ENCODE measurements at regions not wholly inside any gene's neighbourhood (a gene's known extent, or its start where the extent isn't known, plus 50 kb on each side); places are given as distances from the start of the nearest gene placed in this dataset.

GRCh38 chr6:14447240-14447639 lies 329.7 kb downstream of the CD83 start:
- ChIA-PET CTCF (interaction anchor here (0.6 to 1.0 kb wide), 2 partner anchors 16 to 409 kb away, joined by 3 read pairs; no protein-coding TSS in a partner anchor), POLR2A (no interaction called here), RAD21 (ENCODE audit: unreplicated experiment) (no interaction called here), SMC1A (ENCODE audit: uncharacterized antibody, unreplicated experiment) (no interaction called here)
- DNase-seq (ENCODE audit: low read depth, low spot score), result no peak
- Histone ChIP-seq H3K4me3 (no peak overlapping the region), H2AFZ (ENCODE audit: control insufficient read depth, low read depth, low read length) (no peak overlapping the region), H3K9me3 (replicated peaks; ENCODE audit: control insufficient read depth, insufficient read depth, low read length) (no peaks in the 10 kb centered on the region), H3K79me2 (ENCODE audit: control insufficient read depth, insufficient read depth, low read length) (no peaks in the 10 kb centered on the region), H4K20me1 (ENCODE audit: control insufficient read depth, insufficient read depth) (no peaks in the 10 kb centered on the region), H3K27ac (ENCODE audit: control insufficient read depth, insufficient read depth) (no peak overlapping the region), H3K27me3 (replicated peaks in 1 of 2; ENCODE audit: control insufficient read depth in 2 of 2, insufficient read depth in 2 of 2, low read length in 1 of 2) (no peaks in the 10 kb centered on the region), H3K4me1 (ENCODE audit: control insufficient read depth, insufficient read depth, low read length) (no peaks in the 10 kb centered on the region), H3K4me2 (ENCODE audit: control insufficient read depth, insufficient read depth) (no peak overlapping the region), H3K9ac (ENCODE audit: control insufficient read depth, insufficient read depth, low read length) (no peak overlapping the region), H3K36me3 (ENCODE audit: control insufficient read depth in 2 of 2, insufficient read depth in 2 of 2, low read length in 1 of 2) (no peaks in the 10 kb centered on the region)
- TF ChIP-seq KAT2A (conservative IDR thresholded peaks at IDR 0.05; ENCODE audit: control insufficient read depth, low read depth, low read length), result no peak
- TF ChIP-seq RBBP5 (conservative IDR thresholded peaks at IDR 0.05), result no peak
- no peak for TF ChIP-seq BCL11A (IDR thresholded peaks at IDR 0.05; ENCODE audit: low read depth, low read length)
- no peak for TF ChIP-seq IKZF1 (conservative IDR thresholded peaks at IDR 0.05)
- TF ChIP-seq MXI1 (IDR thresholded peaks at IDR 0.05; ENCODE audit: low read depth, low read length), result no peak
- no peak for TF ChIP-seq LARP7 (IDR thresholded peaks at IDR 0.05)
- no peak for TF ChIP-seq MTA3 (IDR thresholded peaks at IDR 0.05; ENCODE audit: borderline replicate concordance, low read length)
- TF ChIP-seq SRF (IDR thresholded peaks at IDR 0.05; ENCODE audit: low read depth in 2 of 2, low read length in 2 of 2), result no peak
- TF ChIP-seq SREBF1 (IDR thresholded peaks at IDR 0.05; ENCODE audit: low read length), result no peak
- TF ChIP-seq FOXK2 (IDR thresholded peaks at IDR 0.05), result no peak
- no peak for TF ChIP-seq SUPT20H (IDR thresholded peaks at IDR 0.05; ENCODE audit: borderline replicate concordance, control insufficient read depth, low read depth, low read length)
- no peak for TF ChIP-seq PKNOX1 (IDR thresholded peaks at IDR 0.05)
- TF ChIP-seq EP300 (IDR thresholded peaks at IDR 0.05; ENCODE audit: borderline replicate concordance in 1 of 2, control insufficient read depth in 1 of 2, low read depth in 2 of 2, low read length in 2 of 2), result no peak
- in situ Hi-C loops (cut with MboI) (no loop called here), intact Hi-C loops (cut with micrococcal nuclease; ENCODE audit: unreplicated experiment) (no loop called here)
- ATAC-seq, result no peak
- WGBS (ENCODE audit: insufficient coverage, insufficient replicate concordance, low lambda C conversion rate, missing lambda C conversion rate), result 84% methylated on average over 2 of the region's 2 CpGs
- BruUV-seq (replicated peaks), result no TSS peak
- FAIRE-seq, result no peak

Measured in GM12878 (cell line).